ENCODE measurements at regions not wholly inside any gene's neighbourhood (a gene's known extent, or its start where the extent isn't known, plus 50 kb on each side); places are given as distances from the start of the nearest gene placed in this dataset.

- Histone ChIP-seq H3K14ac (ENCODE audit: insufficient read depth, low read length) (no peak overlapping the region), H3K9ac (ENCODE audit: extremely low read depth, insufficient read length, low read length) (no peak overlapping the region), H4K5ac (ENCODE audit: insufficient read length, low read depth, low read length) (no peak overlapping the region), H2BK15ac (ENCODE audit: low read depth, low read length) (no peak overlapping the region), H3K79me2 (ENCODE audit: insufficient read depth, low read length) (no peaks in the 10 kb centered on the region), H2BK5ac (ENCODE audit: insufficient read length, low read length) (no peak overlapping the region), H3T11ph (ENCODE audit: low read length) (no peak overlapping the region), H3K18ac (ENCODE audit: insufficient read length, low read depth, low read length) (no peak overlapping the region), H2BK120ac (ENCODE audit: low read depth, low read length, poor library complexity, severe bottlenecking) (no peak overlapping the region), H3K23ac (ENCODE audit: insufficient read length, low read depth, low read length) (no peak overlapping the region), H3K4me1 (ENCODE audit: insufficient read depth, low read length) (no peaks in the 10 kb centered on the region), H3K79me1 (ENCODE audit: insufficient read depth, low read depth, low read length, poor library complexity, severe bottlenecking) (no peaks in the 10 kb centered on the region), H3K27ac (ENCODE audit: insufficient read length, low read depth, low read length) (no peak overlapping the region), H2BK12ac (ENCODE audit: insufficient read length, low read depth, low read length) (no peak overlapping the region), H4K91ac (ENCODE audit: insufficient read length, low read depth, low read length) (no peak overlapping the region), H2AK5ac (ENCODE audit: insufficient read length, low read length) (no peak overlapping the region), H4K8ac (replicated peaks; ENCODE audit: insufficient read length, low read depth, low read length) (no peak overlapping the region), H3K9me3 (ENCODE audit: control insufficient read depth, low read depth, low read length) (no peaks in the 10 kb centered on the region), H3K56ac (ENCODE audit: insufficient read length, low read depth, low read length) (no peak overlapping the region), H2AFZ (ENCODE audit: low read length) (no peak overlapping the region), H3K4me2 (ENCODE audit: insufficient read depth, insufficient read length, low read length) (no peak overlapping the region), H3K4ac (ENCODE audit: low read depth, low read length) (no peak overlapping the region), H3K23me2 (ENCODE audit: insufficient read length, low read depth, low read length, poor library complexity, severe bottlenecking) (no peaks in the 10 kb centered on the region), H4K20me1 (ENCODE audit: control insufficient read depth, insufficient read depth, insufficient read length) (no peaks in the 10 kb centered on the region), H2BK20ac (ENCODE audit: low read depth, low read length, poor library complexity, severe bottlenecking) (no peak overlapping the region), H3K27me3 (ENCODE audit: insufficient read depth, low read length) (no peaks in the 10 kb centered on the region)
- no peak for DNase-seq
- Mint-ChIP-seq H3K4me3 (no peak overlapping the region), H3K4me1 (no peaks in the 10 kb centered on the region), H3K36me3 (ENCODE audit: insufficient read depth in 1 of 3, low read depth in 3 of 3) (peaks cover 0 to 6% (median 0%) of the 10 kb centered on the region in 3 experiments; a peak in 2 of 7 replicates), H3K27ac (no peak overlapping the region), H3K9me3 (no peaks in the 10 kb centered on the region), H3K27me3 (ENCODE audit: low read depth) (no peaks in the 10 kb centered on the region)
- no peak for TF ChIP-seq CTCF (conservative IDR thresholded peaks at IDR 0.05)
Measured at GRCh38 chr14:79967001-79967400, 244.3 kb downstream of the DIO2 start.

All from H9 (cell line).